ENCODE measurements at regions not wholly inside any gene's neighbourhood (a gene's known extent, or its start where the extent isn't known, plus 50 kb on each side); places are given as distances from the start of the nearest gene placed in this dataset.

DNA sequence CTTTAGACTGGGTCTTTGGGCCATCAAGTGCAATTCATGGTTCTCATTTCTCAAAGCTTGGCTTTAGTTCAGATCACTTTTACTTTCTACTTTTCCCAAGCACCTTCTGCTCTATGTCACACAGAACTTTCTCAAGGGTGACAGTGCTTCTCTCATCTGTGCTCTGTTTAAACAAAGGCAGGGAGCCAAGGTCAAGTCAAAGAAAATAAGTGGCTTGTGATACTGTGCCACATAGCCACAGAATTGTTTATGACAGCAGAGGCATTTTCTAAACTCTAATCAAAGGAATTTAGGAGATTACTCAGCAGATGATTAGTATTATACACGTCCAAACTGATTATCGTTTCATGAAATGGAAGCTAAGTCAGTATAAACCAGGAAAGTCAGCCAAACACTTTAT lies 348.0 kb downstream of the HDGFL1 start:
- intact Hi-C loops (cut with DNase I) = no loop called here
- DNase-seq = no peak
- TF ChIP-seq, protein P1, sequence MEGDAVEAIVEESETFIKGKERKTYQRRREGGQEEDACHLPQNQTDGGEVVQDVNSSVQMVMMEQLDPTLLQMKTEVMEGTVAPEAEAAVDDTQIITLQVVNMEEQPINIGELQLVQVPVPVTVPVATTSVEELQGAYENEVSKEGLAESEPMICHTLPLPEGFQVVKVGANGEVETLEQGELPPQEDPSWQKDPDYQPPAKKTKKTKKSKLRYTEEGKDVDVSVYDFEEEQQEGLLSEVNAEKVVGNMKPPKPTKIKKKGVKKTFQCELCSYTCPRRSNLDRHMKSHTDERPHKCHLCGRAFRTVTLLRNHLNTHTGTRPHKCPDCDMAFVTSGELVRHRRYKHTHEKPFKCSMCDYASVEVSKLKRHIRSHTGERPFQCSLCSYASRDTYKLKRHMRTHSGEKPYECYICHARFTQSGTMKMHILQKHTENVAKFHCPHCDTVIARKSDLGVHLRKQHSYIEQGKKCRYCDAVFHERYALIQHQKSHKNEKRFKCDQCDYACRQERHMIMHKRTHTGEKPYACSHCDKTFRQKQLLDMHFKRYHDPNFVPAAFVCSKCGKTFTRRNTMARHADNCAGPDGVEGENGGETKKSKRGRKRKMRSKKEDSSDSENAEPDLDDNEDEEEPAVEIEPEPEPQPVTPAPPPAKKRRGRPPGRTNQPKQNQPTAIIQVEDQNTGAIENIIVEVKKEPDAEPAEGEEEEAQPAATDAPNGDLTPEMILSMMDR (IDR thresholded peaks at IDR 0.05) = no peak
- no peak for TF ChIP-seq POLR2A (IDR thresholded peaks at IDR 0.05)
- Histone ChIP-seq H3K4me1 (peaks cover 5% of the 10 kb centered on the region), H3K4me3 (no peak overlapping the region), H3K36me3 (replicated peaks in 1 of 2; ENCODE audit: insufficient read depth in 1 of 2, low read depth in 2 of 2) (no peaks in the 10 kb centered on the region), H3K9me3 (no peaks in the 10 kb centered on the region), H3K27ac (no peak overlapping the region), H3K27me3 (no peaks in the 10 kb centered on the region)
- no peak for ATAC-seq
- 26 to 45% methylated on average over 2 of the region's 2 CpGs for WGBS, 2 donors

DNA sequence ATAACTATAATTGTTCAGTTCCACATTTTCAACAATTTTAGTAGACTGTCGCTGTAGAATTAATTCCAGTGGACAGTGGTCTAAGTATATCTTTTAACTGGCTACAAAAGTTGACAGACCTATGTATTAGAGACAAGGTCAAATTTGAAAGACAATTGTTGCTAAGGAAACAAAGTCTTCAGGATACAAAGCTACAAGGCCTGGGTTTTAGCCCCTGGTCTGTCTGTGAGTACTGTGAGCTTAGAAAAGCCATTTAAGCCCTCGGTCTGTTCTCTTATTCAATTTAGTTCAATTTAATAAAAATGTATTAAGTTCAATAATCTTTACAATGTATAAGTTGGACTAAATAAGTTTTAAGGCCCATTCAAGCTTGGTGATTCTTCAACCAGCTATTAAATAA lies 352.5 kb downstream of the HDGFL1 start:
- DNase-seq (no peak), ATAC-seq (no peak)
- H3K27ac ChIP-seq = no peak overlapping the region
- intact Hi-C loops (cut with DNase I) = no loop called here
- no peak overlapping the region for H3K4me3 ChIP-seq
- H3K36me3 ChIP-seq (replicated peaks in 1 of 2; ENCODE audit: insufficient read depth in 1 of 2, low read depth in 2 of 2) = no peaks in the 10 kb centered on the region
- H3K9me3 ChIP-seq = no peaks in the 10 kb centered on the region
- 48 to 86% methylated on average over 2 of the region's 2 CpGs for WGBS, 2 donors
- TF ChIP-seq, protein P1 (IDR thresholded peaks at IDR 0.05) = no peak
- TF ChIP-seq POLR2A (IDR thresholded peaks at IDR 0.05) = no peak
- no peaks in the 10 kb centered on the region for H3K27me3 ChIP-seq
- H3K4me1 ChIP-seq = peaks cover 5% of the 10 kb centered on the region

DNA sequence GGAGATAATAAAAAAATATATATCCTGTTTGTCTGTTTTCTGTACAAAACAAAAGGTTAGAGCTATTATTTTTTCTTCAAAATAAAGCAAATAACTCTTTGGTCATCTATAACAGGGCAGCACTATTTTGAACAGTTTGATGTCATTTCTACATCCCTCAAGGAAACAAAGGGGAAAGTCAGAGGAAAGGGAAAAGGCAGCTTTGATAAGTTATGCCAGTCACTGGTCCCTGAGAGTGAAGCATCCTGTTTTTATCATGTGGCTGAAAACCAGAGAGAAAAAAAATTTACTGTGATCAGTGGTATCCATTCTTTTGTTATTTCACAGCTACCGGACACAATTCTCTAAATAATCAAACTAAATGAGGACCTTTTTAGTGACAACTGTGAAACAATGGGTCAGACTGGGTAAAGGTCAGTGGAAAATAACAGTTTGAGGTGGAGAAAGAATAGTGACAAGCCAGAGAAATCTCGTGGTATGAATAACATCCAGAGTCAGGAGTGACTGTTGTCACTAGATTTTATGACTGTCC lies 356.0 kb downstream of the HDGFL1 start:
- no peaks in the 10 kb centered on the region for H3K4me1 ChIP-seq
- WGBS, 2 donors = 48 to 56% methylated on average over 2 of the region's 2 CpGs
- DNase-seq = no peak
- ATAC-seq = no peak
- H3K27me3 ChIP-seq = no peaks in the 10 kb centered on the region
- TF ChIP-seq, protein P1 (IDR thresholded peaks at IDR 0.05) = no peak
- no peak for TF ChIP-seq POLR2A (IDR thresholded peaks at IDR 0.05)
- no peak overlapping the region for H3K27ac ChIP-seq
- intact Hi-C loops (cut with DNase I) = no loop called here
- no peaks in the 10 kb centered on the region for H3K9me3 ChIP-seq
- H3K4me3 ChIP-seq = no peak overlapping the region
- no peaks in the 10 kb centered on the region for H3K36me3 ChIP-seq (replicated peaks in 1 of 2; ENCODE audit: insufficient read depth in 1 of 2, low read depth in 2 of 2)

DNA sequence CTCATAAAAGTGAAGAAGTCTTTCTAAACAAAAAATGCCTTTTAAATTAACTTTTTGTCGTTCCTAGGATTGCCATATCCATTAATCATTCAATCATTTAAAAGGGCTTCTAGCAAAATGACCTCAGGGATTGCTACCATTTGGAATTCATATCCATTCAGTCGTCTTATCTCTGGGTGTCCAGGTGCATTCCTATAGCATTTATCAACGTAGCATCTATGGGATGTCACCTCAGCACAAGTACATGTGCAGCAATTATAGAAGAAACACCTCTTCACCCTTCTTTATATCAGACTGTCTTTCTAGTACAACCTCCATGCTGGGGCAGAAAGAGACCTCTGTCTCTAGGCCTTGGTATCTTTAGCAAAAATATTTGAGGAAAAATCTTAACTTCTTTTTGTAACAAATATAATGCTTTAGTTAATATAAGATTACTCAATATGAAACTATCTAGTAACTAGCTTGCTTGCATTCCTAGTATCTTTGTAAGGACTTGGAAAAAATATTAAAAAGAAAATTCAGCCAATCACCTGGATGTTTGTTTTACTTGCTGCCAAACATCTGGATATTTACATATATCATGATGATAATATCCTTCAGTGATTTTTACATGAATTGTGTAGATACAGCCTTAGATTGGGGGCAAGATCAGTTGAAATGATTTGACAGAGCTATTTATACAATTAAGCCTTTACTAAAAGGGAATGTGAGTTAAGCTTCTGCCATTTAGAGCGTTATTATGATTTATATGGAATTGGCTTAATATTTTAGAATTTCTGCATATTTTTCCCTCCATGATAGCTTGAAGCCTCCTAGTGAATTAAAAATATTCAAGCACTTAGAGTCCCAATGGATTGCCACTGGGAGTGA lies 356.8 kb downstream of the HDGFL1 start:
- intact Hi-C loops (cut with DNase I) = no loop called here
- DNase-seq (no peak), ATAC-seq (no peak)
- no peaks in the 10 kb centered on the region for H3K9me3 ChIP-seq
- no peaks in the 10 kb centered on the region for H3K36me3 ChIP-seq (replicated peaks in 1 of 2; ENCODE audit: insufficient read depth in 1 of 2, low read depth in 2 of 2)
- H3K4me3 ChIP-seq = no peak overlapping the region
- H3K27me3 ChIP-seq = no peaks in the 10 kb centered on the region
- no peak for TF ChIP-seq POLR2A (IDR thresholded peaks at IDR 0.05)
- no peak overlapping the region for H3K27ac ChIP-seq
- no peaks in the 10 kb centered on the region for H3K4me1 ChIP-seq
- 38 to 47% methylated on average over 4 of the region's 4 CpGs for WGBS, 2 donors

DNA sequence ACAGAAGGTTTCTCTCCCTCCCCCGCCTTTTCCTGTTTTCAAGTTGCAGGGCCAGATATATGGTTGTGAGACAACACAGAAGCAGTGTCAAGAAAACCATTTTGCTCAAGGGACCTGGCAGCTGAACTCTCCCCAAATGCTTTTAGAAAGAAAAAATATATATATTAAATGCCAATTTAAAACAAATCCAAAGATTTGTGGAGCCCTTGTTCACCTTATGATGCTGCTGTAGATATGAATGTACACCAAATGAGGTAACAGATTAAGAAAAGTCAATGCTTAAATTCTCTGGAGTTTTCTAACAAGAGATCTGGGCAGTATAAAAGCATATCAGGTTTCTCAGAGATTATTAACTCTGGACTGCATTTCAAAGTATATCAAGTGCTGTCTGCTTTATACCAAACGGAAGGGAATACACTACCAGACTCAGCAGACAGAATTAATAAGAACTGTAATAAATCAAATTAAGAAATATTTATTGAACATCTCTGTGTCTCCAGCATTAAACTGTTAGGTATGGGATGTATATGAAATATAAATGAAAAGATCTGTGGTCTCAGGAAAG lies 357.5 kb downstream of the HDGFL1 start:
- Histone ChIP-seq H3K36me3 (replicated peaks in 1 of 2; ENCODE audit: insufficient read depth in 1 of 2, low read depth in 2 of 2) (no peaks in the 10 kb centered on the region), H3K27ac (no peak overlapping the region), H3K4me1 (no peaks in the 10 kb centered on the region), H3K4me3 (no peak overlapping the region), H3K9me3 (no peaks in the 10 kb centered on the region), H3K27me3 (no peaks in the 10 kb centered on the region)
- intact Hi-C loops (cut with DNase I) = no loop called here
- 64 to 81% methylated on average over 2 of the region's 2 CpGs for WGBS, 2 donors
- no peak for ATAC-seq
- TF ChIP-seq, protein P1 (IDR thresholded peaks at IDR 0.05) = no peak
- no peak for TF ChIP-seq POLR2A (IDR thresholded peaks at IDR 0.05)
- no peak for DNase-seq
